ENCODE measurements at regions not wholly inside any gene's neighbourhood (a gene's known extent, or its start where the extent isn't known, plus 50 kb on each side); places are given as distances from the start of the nearest gene placed in this dataset.

DNA sequence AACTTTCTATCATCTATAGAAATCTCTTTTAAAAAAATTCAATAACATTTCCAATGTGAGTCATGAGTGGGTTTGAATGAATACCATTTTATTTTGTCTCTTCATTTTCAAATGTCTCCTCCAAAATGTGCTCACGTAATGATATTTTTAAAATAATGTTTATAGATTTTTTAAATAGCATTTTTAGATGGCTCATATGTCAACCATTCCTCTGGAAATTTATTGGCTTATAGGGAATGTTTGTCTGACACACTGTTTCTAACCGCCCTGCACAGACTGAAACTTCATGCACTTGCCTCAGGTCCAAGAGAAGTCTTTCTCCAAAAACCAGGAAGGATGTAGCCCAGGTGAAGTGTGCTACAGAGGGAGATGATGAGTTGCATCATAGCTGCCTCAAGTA is 88.8 kb upstream of the PLEKHG7 start:
- no peak for DNase-seq

DNA sequence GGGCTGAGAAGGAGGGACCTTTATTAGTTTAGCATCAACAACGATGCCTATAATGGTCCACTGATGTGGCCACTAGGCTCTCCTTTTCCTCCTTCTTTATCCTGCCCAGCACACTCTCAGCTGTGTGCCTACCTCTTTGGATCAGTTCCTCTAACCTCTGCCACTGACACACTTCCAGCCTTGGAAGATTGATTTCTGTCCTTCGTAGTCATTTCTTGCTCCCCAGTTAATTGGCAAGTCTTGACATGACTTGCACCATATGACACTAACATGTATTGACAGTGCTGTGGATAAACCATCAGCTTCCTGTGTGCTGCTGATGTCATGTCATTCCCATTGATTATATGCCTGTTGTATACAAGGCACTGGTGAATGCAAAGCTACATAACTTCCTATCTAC is 90.2 kb upstream of the PLEKHG7 start:
- no peak for DNase-seq

DNA sequence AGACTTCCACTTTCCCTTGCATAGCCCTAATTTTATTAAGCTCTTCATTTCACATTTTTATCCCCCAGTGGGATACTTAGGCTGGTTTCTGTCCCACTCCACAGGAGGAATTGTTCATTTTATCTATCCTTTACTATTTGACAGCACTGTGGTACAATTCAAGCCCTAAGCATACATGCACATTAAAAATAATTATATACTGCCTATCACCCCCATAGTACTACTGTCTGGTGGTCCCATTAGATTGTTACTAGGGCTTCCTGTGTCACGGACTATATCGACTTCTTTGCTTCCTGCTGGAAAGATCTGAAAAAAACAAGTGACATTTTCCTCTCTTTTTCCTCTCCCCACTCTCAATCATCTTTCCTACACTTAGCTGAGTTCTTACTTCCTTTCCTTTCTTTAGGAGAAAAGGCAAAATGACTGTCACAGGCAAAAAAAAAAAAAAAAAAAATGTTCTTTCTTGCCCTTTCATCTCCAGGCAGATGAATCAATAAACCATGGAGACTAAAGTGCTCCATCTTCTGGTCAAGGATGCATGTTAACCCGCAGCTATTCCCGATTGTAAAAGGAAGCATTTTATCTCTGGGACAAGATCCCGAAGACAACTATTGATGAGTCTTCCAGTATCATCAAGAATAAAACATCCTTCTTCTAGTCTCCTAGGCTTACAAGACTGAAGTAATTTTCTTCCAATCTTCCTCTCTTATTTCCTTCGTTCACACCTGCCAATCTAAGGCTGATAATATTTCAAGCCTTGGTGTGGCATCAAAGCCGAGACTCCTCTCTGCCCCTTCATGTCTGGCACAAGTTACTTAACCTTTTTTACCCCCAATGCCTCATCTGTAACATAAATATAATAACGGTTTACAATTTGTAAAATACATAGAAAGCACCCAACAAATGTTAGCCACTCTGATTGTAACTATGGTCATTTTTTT is 94.4 kb upstream of the PLEKHG7 start:
- DNase-seq = peak; percentile 33 to 68 (median 36)

DNA sequence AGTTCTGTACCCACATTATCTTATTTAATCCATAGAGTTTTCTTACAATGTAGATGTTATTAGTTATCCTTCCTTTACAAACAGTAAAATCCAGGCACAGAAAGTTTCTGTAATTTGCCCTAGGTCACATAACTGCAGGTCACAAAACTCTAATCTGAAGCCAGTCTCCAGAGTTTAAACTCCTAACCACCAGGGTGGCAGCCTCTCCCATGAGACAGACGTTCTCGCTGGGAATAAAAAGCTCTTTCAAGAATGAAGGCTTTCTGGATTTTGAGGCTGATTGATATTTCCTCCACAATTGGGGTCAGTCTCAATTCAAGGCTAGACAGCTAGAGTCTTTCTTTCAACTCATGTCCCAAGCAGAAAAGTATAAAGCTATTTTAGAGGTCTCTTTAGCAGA is 95.8 kb upstream of the PLEKHG7 start:
- DNase-seq = no peak

DNA sequence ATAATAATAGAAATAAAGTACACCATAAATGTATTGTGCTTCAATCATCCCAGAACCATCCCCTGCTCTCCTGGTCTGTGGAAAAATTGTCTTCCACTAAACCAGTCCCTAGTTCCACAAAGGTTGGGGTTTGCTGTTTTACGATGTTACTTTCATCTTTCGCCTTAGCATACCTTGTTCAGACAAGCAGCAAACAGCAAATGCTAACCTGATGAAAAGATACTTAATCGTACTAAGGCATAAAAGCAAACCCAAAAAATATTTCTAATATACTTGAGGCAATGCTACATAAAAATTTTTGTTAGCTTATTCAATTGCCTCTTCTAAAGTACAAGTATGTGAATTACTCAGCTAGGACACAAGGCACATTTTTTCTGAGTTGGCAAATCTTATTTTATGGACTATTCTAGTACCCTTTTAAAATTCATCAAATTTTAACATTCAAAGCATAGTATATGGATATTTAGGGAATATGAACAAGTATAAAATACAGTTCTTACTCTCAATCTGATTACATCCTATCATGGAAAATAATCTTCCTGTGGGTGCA is 97.1 kb upstream of the PLEKHG7 start:
- no peak for DNase-seq

DNA sequence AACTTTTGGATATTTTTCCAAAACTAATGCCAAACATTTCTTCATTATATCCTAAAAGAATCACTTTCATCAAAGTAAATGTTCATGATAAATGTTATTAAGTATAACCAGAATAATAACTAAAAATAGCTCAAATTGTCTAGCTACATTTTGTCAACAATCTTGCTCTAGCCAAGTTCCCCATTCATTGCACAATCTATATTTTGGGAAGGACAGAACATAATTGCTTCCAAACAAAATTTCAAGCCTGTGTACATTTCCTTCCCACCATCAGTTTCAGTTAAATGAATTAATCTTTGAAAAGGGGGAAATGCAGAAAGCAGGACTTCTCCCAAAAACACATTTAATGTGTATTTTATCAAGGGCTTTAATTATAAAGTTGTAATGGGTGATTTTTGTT is 98.0 kb upstream of the PLEKHG7 start:
- DNase-seq = no peak

DNA sequence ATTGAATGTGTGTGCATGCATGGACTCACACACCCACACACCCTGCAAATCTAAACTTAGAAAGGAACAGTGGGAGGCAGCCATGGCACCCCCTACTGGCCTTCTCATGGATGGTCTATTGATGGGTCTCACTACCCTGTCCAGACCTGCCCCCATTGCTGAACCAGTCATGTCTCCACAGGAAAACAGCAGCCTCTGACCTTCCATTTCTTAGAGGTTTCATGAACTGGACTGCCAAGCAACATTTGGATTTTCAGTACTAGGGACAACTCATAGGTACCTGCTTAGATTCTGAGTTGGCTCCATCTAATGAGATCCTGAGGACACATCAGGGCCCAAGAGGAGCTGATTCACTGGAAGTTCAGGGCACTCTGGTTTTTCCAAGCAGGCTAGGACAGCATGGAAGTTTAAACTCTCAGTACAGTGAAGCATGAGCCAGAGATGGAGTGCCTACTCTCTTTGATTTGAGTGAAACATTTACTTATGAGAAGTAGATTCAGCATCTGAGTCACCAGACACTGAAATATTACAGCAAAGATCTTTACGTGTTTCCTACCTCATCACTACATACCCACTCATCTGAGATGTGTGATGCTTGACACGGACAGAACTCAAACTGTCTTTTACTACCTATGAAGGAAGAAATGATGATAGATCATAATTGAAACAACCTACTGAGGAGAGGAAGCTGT is 98.9 kb upstream of the PLEKHG7 start:
- DNase-seq = no peak

DNA sequence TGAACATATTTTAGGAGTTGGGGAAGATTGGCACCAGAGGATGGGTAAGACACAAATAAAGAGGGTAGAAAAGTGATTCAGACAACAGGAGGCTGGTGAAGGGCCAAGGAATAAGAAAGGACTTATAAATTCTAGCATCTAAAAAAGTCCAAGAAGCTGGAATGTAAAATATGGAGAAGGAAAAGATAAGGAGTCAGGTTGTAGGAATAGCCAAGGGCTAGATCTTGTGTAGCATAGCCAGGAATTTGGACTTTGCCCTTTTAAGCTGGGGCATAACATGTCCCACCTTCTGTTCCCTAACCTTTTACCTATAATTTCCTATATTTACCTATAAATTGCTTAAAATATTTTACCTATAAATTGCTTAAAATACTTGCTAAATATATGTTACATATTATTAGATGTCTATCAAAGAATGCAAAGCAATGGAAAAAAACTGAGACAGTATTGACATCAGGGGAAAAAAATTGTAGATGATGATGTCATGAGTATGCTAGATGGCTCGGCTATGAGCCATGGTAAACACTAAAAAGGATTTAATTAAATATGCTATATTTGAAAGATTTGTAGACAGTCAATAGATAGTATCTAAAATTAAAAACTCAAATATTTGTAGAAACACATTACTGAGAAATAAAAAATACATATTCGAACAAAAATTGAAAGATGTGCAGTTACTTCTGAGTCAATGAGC is 99.7 kb upstream of the PLEKHG7 start:
- no peak for DNase-seq

DNA sequence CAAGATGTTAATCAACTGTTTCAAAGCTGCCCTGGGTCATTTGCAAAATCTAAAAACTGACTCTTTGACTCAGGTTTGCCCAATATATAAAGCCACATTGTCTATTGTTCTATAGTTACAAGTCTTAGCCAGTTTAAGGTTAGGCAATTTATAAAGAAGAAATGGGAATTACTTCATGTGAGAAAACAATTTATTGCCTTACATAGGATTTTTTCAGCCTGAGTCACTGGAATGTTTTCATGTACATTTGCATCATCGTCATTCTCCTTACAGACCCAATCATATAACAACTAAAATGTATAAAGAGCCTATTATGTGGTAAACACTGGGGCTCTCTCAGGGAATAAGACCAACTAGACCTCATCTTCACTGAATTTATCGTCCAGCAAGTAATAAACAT is 100.3 kb upstream of the PLEKHG7 start:
- DNase-seq = no peak

DNA sequence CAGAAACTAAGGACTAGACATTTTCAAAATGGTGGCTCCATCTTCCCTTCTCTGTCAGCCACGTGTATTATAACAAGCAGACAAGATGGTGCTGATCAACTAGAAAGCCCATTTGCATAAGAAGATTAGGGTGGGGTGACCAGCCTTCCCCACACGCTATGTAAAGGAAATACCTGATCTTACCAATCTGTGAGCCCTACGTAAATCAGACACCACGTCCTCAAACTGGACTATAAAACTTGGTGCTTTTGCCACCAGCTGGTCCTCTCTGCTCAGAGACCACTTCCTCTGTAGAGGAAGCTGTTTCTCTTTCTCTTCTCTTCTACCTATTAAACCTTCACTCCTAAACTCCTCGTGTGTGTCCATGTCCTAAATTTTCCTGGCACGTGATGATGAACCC is 101.1 kb upstream of the PLEKHG7 start:
- DNase-seq = no peak

DNA sequence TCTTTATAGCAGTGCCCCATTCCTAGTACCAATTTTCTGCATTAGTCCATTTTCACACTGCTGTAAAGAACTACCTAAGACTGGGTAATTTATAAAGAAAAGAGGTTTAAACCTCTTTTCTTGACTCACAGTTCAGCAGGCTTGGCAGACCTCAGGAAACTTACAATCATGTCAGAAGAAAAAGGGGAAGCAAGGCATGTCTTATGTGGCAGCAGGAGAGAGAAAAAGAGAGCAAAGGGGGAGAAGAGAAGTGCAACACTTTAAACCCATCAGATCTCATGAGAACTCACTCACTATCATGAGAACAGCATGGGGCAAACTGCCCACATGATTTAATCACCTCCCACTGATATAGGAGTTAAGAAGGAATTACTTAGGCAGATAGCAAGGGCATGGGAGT is 101.6 kb upstream of the PLEKHG7 start:
- DNase-seq = no peak

DNA sequence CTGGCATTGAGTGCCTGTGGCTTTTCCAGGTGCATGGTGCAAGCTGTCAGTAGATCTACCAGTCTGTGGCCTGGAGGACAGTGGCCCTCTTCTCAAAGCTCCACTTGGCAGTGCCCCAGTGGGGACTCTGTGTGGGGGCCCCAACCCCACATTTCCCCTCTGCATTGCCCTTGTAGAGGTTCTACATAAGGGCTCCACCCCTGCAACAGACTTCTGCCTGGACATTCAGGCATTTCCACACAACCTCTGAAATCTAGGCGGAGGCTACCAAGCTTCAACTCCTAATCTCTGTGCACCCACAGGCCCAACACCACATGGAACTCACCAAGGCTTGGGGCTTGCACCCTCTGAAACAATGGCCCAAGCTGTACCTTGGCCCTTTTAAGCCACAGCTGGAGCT is 102.7 kb upstream of the PLEKHG7 start:
- no peak for DNase-seq

DNA sequence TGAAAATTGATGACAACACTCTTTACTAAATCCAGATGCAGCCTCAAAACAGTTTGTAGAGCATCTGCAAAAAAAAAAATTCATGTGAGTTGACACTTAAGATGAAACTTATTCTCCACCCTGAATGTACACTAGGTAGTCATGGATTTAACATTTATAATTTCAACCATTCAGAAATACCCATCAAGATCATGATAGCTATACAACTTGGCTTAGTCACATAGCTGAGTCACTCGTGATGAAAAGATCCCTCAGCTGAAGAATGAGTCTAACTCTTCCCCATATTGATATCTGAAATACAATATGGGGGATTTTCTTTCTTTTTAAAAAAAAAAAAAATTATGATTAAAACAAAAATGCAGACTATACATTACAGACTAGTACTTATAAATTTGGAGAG is 104.8 kb upstream of the PLEKHG7 start:
- no peak for DNase-seq

DNA sequence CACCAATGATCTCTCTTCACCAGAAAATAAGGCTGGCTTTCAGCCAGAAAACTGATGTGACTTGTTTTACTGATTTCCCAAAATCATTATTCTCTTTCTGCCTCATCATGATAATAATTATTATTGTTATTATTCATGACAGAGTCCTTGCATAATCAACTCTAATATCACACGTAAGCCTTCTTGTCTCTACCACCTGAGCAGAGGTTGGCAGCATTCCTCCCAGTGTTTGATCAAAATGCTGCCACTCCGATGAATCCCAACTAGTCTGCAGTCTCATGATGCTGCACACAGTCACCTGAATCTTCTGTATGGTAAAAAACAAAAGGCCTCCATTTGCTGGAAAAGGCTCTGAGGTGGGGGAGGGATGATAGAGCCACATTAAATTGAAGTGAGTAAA is 105.7 kb upstream of the PLEKHG7 start:
- DNase-seq = no peak

DNA sequence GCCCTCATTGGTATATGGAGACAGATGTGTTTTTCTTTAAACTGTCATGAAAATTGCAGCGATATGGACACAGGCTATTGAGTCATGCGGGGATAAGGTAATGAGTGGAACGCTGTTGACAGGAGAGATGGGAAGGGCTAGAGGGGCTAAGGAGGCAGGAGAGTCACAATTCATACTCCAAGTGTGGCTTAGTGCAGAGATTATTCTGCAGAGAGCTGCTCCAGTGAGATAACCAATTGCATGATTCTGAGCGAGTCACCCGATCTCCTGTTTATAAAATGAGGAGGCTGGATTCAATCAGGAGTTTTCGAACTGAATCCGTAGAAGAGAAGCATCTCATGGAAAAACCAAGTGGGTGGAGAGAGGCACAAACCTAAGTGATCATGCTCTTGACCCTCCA is 106.4 kb upstream of the PLEKHG7 start:
- DNase-seq = no peak

DNA sequence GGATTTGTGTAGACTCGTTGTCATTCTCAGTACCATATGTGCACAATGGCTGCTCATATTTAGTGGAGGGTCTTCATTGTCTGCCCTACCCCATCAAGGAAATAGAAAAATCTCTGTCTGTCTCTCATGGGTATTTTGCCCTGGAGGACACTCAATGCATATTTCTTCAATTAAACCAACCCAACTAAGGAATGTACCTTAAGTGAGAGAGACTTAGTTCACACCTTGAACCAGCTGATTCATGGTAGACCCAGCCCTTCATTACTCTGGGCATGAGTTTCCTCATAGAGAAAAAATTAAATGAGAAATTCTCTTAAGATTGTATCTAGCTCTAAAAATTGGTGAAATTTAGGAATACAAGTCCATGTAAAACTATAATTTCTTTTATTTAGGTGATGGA is 107.1 kb upstream of the PLEKHG7 start:
- DNase-seq = no peak

DNA sequence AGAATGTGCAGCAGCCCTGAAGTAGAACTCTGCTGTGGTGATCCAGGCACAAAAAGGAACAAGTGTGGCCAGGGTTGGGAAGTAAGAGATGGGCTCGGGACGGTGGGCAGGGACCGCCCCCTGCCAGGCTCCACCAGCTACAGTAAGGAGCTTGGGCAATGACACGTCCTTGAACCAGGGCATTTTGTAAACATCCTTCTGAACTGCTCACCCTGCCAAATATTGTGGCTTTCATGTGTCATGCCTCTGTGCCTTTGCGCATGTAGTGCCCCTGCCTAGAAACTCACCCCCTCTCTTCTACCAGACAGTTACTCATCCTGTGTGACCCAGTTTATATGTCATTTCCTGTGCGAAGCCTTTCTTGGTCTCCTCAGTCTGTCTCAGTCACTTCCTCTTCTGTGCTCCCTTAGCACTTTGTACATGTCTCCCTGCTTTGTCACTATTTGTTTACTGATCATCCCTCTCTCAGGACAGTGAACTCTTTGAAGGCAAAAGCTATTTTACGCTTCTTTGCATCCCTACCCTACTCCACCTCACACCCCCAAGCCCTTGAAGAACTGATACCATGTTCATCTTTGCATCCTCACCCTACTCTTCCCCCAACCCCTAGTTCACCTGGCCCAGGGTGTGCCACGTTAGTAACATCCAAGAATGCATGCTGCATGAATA is 108.9 kb upstream of the PLEKHG7 start:
- no peak for DNase-seq

DNA sequence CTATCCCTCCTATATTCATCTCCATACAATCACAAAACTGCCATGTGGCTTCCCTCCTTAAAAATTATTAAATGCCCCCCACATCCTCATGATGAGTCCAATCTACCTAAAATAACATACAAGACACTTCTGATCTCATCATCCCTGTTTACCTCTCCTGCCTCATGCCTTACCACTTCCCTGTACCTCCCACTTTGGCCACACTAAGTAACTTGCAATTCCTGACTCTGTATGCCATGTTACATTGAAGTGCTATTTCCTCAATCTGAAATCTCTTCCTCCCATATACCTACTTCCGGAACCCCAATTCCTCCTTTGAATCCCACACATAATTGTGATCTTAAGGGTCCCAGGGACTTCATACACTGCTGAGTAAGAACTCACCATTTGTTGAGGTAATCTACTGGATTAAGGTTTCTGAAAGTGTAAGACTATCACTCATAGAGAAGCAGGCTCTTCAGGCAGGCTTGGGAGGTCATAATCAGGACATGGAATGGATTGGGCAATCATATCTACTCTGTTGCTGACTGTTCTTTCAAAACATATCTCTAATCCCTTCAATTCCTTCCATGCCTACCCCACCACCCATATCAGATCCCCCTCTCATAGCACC is 117.6 kb upstream of the PLEKHG7 start:
- no peak for DNase-seq

DNA sequence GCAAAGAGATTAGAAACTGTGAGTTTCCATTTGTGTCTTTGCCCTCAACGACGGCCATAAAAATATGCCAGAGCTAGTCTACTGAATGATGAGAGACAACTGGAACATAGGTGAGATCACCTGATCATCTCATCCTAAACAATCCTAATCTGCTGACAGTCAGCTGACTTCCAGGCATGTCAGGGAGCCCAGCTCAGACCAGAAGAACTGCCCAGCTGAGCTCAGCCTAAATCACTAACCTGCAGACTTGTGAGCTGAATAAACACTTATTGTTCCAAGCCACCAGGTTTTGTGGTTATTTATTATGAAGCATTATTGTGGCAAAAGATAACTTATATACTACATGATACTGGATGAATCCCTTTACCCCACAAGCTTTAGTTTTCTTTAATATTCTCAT is 118.9 kb upstream of the PLEKHG7 start:
- DNase-seq = no peak

DNA sequence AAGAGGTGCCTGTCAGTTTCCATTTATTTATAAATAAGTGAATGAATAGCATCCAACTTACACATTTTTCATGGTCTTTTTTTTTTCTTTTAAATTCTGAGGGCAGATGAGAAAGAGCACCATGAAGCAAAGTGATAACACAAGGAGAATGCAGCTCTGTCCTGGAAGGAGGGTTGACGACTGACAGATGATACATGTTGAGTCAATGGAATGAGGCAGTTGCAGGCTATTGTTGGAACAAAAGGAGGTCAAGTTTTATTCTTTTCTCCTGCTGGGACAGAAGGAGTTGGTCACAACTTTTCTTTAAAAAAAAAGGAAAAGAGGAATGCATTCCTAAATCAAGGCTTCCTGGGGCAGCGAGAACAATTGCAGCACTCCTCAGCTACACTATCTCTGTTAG is 119.9 kb upstream of the PLEKHG7 start:
- DNase-seq = no peak

DNA sequence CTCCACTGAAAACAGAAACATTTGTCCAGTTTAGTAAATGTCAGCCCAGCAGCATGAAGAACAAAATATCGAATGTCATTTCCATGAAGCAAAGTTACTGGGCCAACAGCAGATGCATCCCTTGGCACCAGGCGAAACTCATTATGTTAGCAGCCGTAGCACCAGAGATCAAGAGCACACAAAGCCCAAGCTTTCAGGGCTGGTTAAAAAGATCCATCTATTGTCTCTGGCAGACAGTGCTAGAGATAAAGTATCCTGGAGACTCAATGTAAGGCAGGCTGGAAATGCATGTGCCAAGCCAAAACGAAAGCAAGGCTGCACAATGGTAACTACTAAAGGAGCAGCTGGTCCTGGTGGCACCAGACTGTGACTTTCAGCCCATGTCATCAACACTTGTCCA is 120.3 kb upstream of the PLEKHG7 start:
- DNase-seq = peak in 1 of 3 experiments; percentile 57

DNA sequence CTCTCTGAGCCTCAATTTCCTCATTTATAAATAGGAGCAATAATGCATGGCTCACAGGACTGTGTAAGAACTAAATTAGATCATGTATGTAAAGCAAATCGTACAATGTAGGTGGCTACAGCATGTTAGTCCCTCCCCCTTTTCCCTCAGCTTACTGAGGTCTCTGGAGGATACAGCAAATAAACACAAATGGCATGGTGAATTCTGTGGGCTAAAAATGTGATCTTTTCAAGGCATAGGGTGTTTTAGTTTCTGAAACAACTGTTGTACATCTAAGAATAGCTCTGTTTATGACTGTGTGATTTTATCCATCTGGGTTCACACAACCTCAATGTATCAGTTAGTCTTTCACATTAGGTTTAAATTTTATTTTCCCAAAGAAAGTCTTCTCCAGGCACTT is 121.2 kb upstream of the PLEKHG7 start:
- peak in 1 of 3 experiments; percentile 13 for DNase-seq
